ENCODE measurements at regions not wholly inside any gene's neighbourhood (a gene's known extent, or its start where the extent isn't known, plus 50 kb on each side); places are given as distances from the start of the nearest gene placed in this dataset.

GRCh38 chr4:164617426-164617825 lies 136.5 kb upstream of the SMIM31 start:
- H4K91ac ChIP-seq (ENCODE audit: insufficient read length, low read depth, low read length): no peak overlapping the region

More at GRCh38 chr4:164617426-164617825, 136.5 kb upstream of the SMIM31 start:
- H3K23ac ChIP-seq (ENCODE audit: insufficient read length, low read depth, low read length): no peak overlapping the region
- no peak overlapping the region for H2AFZ ChIP-seq (ENCODE audit: low read length)
- H3K14ac ChIP-seq (ENCODE audit: insufficient read depth, low read length): no peak overlapping the region
- H3K9me3 Mint-ChIP-seq: no peaks in the 10 kb centered on the region
- H3K4me1 Mint-ChIP-seq: peaks cover 3 to 4% of the 10 kb centered on the region in 2 experiments; a peak in 2 of 4 replicates
- no peak overlapping the region for H2BK20ac ChIP-seq (ENCODE audit: low read depth, low read length, poor library complexity, severe bottlenecking)
- no peak overlapping the region for H3K56ac ChIP-seq (ENCODE audit: insufficient read length, low read depth, low read length)
- no peak overlapping the region for H3K9ac ChIP-seq (ENCODE audit: extremely low read depth, insufficient read length, low read length)
- H3K4me3 Mint-ChIP-seq: no peak overlapping the region
- no peaks in the 10 kb centered on the region for H4K20me1 ChIP-seq (ENCODE audit: control insufficient read depth, insufficient read depth, insufficient read length)
- H3K18ac ChIP-seq (ENCODE audit: insufficient read length, low read depth, low read length): no peak overlapping the region
- H3K4ac ChIP-seq (ENCODE audit: low read depth, low read length): no peak overlapping the region
- H2BK15ac ChIP-seq (ENCODE audit: low read depth, low read length): no peak overlapping the region
- H2BK5ac ChIP-seq (ENCODE audit: insufficient read length, low read length): no peak overlapping the region
- no peak overlapping the region for H3K4me2 ChIP-seq (ENCODE audit: insufficient read depth, insufficient read length, low read length)
- no peaks in the 10 kb centered on the region for H3K36me3 Mint-ChIP-seq (ENCODE audit: insufficient read depth in 1 of 3, low read depth in 3 of 3)
- no peak overlapping the region for H2AK5ac ChIP-seq (ENCODE audit: insufficient read length, low read length)
- no peak for TF ChIP-seq CTCF (conservative IDR thresholded peaks at IDR 0.05)
- no peak overlapping the region for H2BK120ac ChIP-seq (ENCODE audit: low read depth, low read length, poor library complexity, severe bottlenecking)
- no peaks in the 10 kb centered on the region for H3K4me1 ChIP-seq (ENCODE audit: insufficient read depth, low read length)
- no peak overlapping the region for H3K27ac ChIP-seq (ENCODE audit: insufficient read length, low read depth, low read length)
- no peak overlapping the region for H4K5ac ChIP-seq (ENCODE audit: insufficient read length, low read depth, low read length)
- H3K9me3 ChIP-seq (ENCODE audit: control insufficient read depth, low read depth, low read length): no peaks in the 10 kb centered on the region
- H3K27ac Mint-ChIP-seq: no peak overlapping the region
- H3K23me2 ChIP-seq (ENCODE audit: insufficient read length, low read depth, low read length, poor library complexity, severe bottlenecking): no peaks in the 10 kb centered on the region
- H3K27me3 Mint-ChIP-seq (ENCODE audit: low read depth): no peaks in the 10 kb centered on the region
- no peaks in the 10 kb centered on the region for H3K27me3 ChIP-seq (ENCODE audit: insufficient read depth, low read length)
- DNase-seq: no peak
- H3K79me2 ChIP-seq (ENCODE audit: insufficient read depth, low read length): no peaks in the 10 kb centered on the region
- no peak overlapping the region for H3T11ph ChIP-seq (ENCODE audit: low read length)
- no peak overlapping the region for H4K8ac ChIP-seq (replicated peaks; ENCODE audit: insufficient read length, low read depth, low read length)
- no peak overlapping the region for H2BK12ac ChIP-seq (ENCODE audit: insufficient read length, low read depth, low read length)
- no peaks in the 10 kb centered on the region for H3K79me1 ChIP-seq (ENCODE audit: insufficient read depth, low read depth, low read length, poor library complexity, severe bottlenecking)
